ENCODE measurements at regions not wholly inside any gene's neighbourhood (a gene's known extent, or its start where the extent isn't known, plus 50 kb on each side); places are given as distances from the start of the nearest gene placed in this dataset.

- RAD21 ChIA-PET (ENCODE audit: low non-redundant PET in 1 of 2, low total read pairs in 2 of 2, uncharacterized antibody in 2 of 2, unreplicated experiment in 2 of 2), result no interaction called here
- Histone ChIP-seq H3K4me3 (replicated peaks in 1 of 2; ENCODE audit: low read depth in 1 of 2, low read length in 2 of 2) (no peak overlapping the region), H3K4me2 (ENCODE audit: low read length) (no peak overlapping the region), H3K9ac (ENCODE audit: low read length) (no peak overlapping the region), H4K20me1 (ENCODE audit: insufficient read depth) (no peaks in the 10 kb centered on the region), H3K79me2 (ENCODE audit: insufficient read depth, low read length) (no peaks in the 10 kb centered on the region), H3K27me3 (ENCODE audit: insufficient read depth, low read length) (peaks cover 4% of the 10 kb centered on the region; the same call in 1 of the 2 replicates), H3K9me2 (ENCODE audit: insufficient read depth) (no peaks in the 10 kb centered on the region), H3K4me1 (ENCODE audit: control insufficient read depth in 1 of 2, insufficient read depth in 2 of 2, low read length in 2 of 2) (no peaks in the 10 kb centered on the region), H3K9me3 (ENCODE audit: control insufficient read depth in 1 of 2, insufficient read depth in 1 of 2, low read depth in 1 of 2, low read length in 2 of 2) (no peaks in the 10 kb centered on the region), H2AFZ (ENCODE audit: low read depth, low read length, poor library complexity, severe bottlenecking) (no peak overlapping the region), H3K27ac (ENCODE audit: low read depth, low read length) (no peak overlapping the region), H3K36me3 (ENCODE audit: control insufficient read depth in 1 of 2, insufficient read depth in 2 of 2, low read length in 2 of 2) (no peaks in the 10 kb centered on the region)
- BruUV-seq (replicated peaks), result no TSS peak
- CTCF ChIA-PET, result no interaction called here
- no peak for DNase-seq (ENCODE audit: low read depth, low spot score)
- TF ChIP-seq SIN3A (IDR thresholded peaks at IDR 0.05; ENCODE audit: low read depth) (no peak), ELF1 (IDR thresholded peaks at IDR 0.05; ENCODE audit: borderline replicate concordance, low read depth) (no peak), POLR2AphosphoS5 (IDR thresholded peaks at IDR 0.05; ENCODE audit: low read depth, low read length) (no peak), ZNF274 (IDR thresholded peaks at IDR 0.05; ENCODE audit: low read depth, low read length) (no peak), YY1 (IDR thresholded peaks at IDR 0.05; ENCODE audit: extremely low read depth, insufficient replicate concordance, low read depth, low read length) (no peak), RAD21 (IDR thresholded peaks at IDR 0.05; ENCODE audit: low read depth) (no peak), REST (IDR thresholded peaks at IDR 0.05; ENCODE audit: low read depth) (no peak), ZFX (IDR thresholded peaks at IDR 0.05) (no peak), CBX3 (IDR thresholded peaks at IDR 0.05; ENCODE audit: low read depth) (no peak), EZH2phosphoT487 (IDR thresholded peaks at IDR 0.05; ENCODE audit: borderline replicate concordance) (no peak), SRF (IDR thresholded peaks at IDR 0.05; ENCODE audit: low read depth) (no peak), MAX (IDR thresholded peaks at IDR 0.05) (no peak), EZH2 (IDR thresholded peaks at IDR 0.05) (no peak), SP1 (IDR thresholded peaks at IDR 0.05; ENCODE audit: low read depth) (no peak), CEBPB (IDR thresholded peaks at IDR 0.05; ENCODE audit: low read depth) (no peak), TCF7L2 (IDR thresholded peaks at IDR 0.05; ENCODE audit: borderline replicate concordance, extremely low read depth, insufficient read depth, insufficient read length) (no peak), JUND (IDR thresholded peaks at IDR 0.05) (no peak), CTCF (IDR thresholded peaks at IDR 0.05 in 2 of 3, conservative IDR thresholded peaks at IDR 0.05 in 1 of 3; ENCODE audit: borderline replicate concordance in 1 of 3, insufficient read depth in 1 of 3, low read depth in 2 of 3, low read length in 2 of 3) (no peak), ZBTB33 (IDR thresholded peaks at IDR 0.05; ENCODE audit: extremely low read depth, insufficient replicate concordance, low read length) (no peak)
- POLR2A ChIA-PET, result no interaction called here
- intact Hi-C loops (cut with micrococcal nuclease), result no loop called here
- no peak for ATAC-seq
These were observed 257.2 kb upstream of the CTBP2 start for GRCh38 chr10:125417605-125418004.

Data from HCT116 (cell line).